GM21526 (cell line): ENCODE measurements at regions not wholly inside any gene's neighbourhood (a gene's known extent, or its start where the extent isn't known, plus 50 kb on each side); places are given as distances from the start of the nearest gene placed in this dataset.
"Not testable (repeated sequence)": the region's sequence is repeated elsewhere in the genome, so short reads cannot be mapped to it uniquely, and the experiment has no call there.

ENCODE experiments used
- ATAC-seq: cut with Tn5 transposase; IDR thresholded peaks from one replicate; pipeline ENCODE4 v1.9.1; 2021; ENCODE audit warnings: moderate library complexity; ENCODE audit not compliant: unreplicated experiment, low FRiP score

GRCh38 chr7:106713452-106713851 is 52.5 kb upstream of the CCDC71L start:
- not testable (repeated sequence) for ATAC-seq

DNA sequence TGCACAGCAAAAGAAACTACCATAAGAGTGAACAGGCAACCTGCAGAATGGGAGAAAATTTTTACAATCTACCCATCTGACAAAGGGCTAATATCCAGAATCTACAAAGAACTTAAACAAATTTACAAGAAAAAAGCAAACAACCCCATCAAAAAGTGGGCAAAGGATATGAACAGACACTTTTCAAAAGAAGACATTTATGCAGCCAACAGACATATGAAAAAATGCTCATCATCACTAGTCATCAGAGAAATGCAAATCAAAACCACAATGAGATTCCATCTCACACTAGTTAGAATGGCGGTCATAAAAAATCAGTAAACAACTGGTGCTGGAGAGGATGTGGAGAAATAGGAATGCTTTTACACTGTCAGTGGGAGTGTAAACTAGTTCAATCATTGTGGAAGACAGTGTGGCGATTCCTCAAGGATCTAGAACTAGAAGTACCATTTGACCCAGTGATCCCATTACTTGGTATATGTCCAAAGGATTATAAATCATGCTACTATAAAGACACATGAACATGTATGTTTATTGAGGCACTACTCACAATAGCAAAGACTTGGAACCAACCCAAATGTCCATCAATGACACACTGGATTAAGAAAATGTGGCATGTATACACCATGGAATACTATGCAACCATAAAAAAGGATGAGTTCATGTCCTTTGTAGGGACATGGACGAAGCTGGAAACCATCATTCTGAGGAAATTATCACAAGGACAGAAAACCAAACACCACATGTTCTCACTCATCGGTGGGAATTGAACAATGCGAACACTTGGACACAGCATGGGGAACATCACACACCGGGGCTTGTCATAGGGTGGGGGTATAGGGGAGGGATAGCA is 53.9 kb upstream of the CCDC71L start:
- not testable (repeated sequence) for ATAC-seq

GRCh38 chr7:106715730-106716129 is 54.8 kb upstream of the CCDC71L start:
- no peak for ATAC-seq

DNA sequence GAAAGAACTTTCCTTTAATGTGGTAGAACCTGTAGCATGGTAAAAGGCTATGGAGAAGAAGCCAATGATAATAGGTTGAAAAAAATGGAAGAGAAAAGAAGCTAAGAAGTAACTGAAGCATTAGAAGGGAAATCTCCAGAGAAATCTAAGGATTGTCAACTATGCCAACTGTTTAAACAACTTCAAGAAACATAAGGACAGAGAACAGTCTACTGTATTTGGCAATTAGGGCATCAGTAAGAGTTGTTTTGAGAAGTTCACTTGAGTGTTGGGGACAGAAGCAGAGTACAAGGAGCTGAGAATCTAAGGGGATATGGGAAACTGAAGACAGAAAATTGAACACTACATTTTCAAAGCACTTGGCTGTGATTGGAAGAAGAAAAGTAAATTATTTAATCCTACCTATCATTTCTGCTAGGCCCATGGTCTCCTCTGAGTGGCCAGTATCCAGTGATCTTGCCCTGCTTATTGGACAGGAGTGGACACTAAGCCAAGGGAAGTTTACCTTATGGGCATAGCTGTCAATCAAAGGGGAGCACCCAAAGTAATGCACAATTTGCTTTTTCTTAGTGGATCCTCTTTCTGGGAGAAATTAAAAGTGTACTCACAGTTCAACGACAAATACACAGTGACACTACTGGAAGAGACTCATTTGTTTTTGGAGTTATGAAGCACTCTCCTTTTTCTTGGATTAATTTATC is 56.4 kb upstream of the CCDC71L start:
- peak; percentile 8 for ATAC-seq

- ATAC-seq, result peak; percentile 81
Measured at GRCh38 chr7:106717955-106718871, 57.3 kb upstream of the CCDC71L start.

GRCh38 chr7:106720641-106721040 is 59.7 kb upstream of the CCDC71L start:
- no peak for ATAC-seq

- no peak for ATAC-seq
Measured at GRCh38 chr7:106721816-106722785, 61.1 kb upstream of the CCDC71L start.

GRCh38 chr7:106723398-106723797 is 62.4 kb upstream of the CCDC71L start:
- no peak for ATAC-seq

GRCh38 chr7:106729720-106730385 is 68.9 kb upstream of the CCDC71L start:
- ATAC-seq, result no peak

DNA sequence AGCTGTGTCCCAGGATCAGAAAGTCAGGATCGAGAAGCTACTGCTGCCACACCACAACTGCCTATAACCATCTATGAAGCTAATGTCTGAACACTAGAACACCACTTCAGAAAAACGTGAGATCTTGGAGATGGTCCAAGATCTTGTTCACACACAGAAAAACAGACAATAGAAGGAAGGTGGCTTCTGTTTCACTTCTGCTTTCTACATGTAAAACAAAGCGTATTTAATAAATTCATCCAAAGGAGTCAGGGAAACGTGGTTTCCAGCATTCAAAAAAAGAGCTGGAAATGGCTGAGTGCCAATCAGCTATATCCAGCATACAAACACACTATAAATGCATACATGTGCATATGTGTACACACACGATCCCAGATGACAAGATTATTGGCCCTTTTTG is 70.2 kb upstream of the CCDC71L start:
- ATAC-seq, result peak; percentile 75

DNA sequence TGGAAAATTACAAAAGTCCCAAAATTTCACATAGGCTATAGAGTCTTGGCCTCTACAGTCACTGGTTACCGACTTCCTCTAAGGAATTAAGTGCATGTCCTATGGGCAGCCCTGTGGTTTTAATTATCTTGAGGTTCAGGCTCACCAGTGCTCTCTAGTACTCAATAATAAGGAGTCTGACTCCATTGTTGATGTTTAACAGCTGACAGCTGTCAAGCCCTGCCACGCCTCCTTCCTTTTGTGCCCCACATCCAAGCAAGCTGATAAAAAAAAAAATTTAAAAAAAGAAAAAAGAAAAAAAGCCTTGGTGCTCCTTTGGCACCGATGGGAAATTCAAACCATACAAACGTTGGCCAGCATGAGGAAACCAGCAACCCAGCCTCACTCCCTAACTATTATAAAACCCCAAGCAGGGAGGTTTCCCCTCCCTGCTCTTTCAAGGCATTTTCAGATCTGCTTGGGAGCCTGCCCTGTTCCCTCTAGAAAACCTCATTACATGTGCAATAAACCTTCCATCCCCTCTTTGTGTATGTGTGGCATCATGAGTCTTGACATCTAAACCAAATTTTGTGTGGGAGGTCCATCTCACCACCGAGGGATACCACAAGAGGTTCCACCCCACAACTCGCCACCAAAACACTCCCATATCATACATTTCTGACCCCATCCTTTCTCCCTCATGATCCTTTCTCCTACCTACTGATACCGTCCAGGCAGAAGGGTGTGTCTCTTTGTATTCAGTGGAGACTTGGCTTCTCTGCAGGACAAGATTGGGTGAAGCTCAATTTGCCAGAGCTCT is 70.9 kb upstream of the CCDC71L start:
- no peak for ATAC-seq

- no peak for ATAC-seq
Measured at GRCh38 chr7:106735637-106736036, 74.7 kb upstream of the CCDC71L start.

GRCh38 chr7:106736123-106736507 is 75.2 kb upstream of the CCDC71L start:
- ATAC-seq, result no peak

GRCh38 chr7:106736508-106737201 is 75.7 kb upstream of the CCDC71L start:
- peak; percentile 86 for ATAC-seq

- ATAC-seq, result no peak
Measured at GRCh38 chr7:106737202-106737562, 76.2 kb upstream of the CCDC71L start.

DNA sequence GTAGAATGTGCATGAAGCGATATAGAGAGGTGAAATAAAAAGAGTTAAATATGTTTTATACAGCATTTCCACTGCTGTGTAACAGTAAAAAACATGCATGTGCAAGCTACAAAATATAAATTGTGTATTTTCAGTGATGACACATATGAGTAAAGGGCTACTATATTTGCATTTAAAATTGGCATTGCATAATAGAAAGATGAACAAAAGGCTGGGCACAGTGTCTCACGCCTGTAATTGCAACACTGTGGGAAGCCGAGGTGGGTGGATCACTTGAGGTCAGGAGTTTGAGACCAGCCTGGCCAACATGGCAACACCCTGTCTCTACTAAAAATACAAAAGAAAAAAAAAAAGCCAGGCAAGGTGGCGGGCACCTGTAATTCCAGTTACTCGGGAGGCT is 79.8 kb upstream of the CCDC71L start:
- ATAC-seq, result no peak

- ATAC-seq, result no peak
Measured at GRCh38 chr7:106744563-106745091, 83.7 kb upstream of the CCDC71L start.

DNA sequence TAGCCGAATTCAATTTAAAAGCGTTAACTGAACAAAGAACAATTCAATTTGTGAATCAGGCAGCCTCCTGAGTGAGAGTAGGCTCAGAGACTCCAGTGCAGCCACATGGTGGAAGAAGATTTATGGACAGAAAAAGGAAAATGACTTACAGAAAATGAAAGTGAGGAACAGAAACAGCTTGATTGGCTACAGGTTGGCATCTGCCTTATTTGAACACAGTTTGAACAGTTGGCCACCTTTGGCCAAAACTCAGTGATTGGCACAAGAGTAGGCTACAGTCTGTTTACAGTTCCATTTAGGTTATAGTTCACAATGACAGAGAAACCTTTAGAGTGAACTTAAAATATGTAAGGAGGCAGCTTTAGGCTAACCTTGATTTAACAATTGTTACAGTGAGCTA is 86.3 kb upstream of the CCDC71L start:
- not testable (repeated sequence) for ATAC-seq
